MCF 10A (cell line): ENCODE measurements at regions not wholly inside any gene's neighbourhood (a gene's known extent, or its start where the extent isn't known, plus 50 kb on each side); places are given as distances from the start of the nearest gene placed in this dataset.
A peak's percentile ranks its signal among the peaks of the same experiment; 100 is the strongest.
"Not testable (repeated sequence)": the region's sequence is repeated elsewhere in the genome, so short reads cannot be mapped to it uniquely, and the experiment has no call there.

Experiments
- BruUV-seq: library from RNA; stranded (reverse); fragments of 400-500 nt; replicated peaks from 2 replicates; lab custom pipeline; 2021; lab: Mats Ljungman, UMichigan
- CTCF ChIA-PET: fragments of 300-600 bp; sonication (Branson Sonifier 250); formaldehyde crosslinking; extraction: SDS; loops from one replicate; lab custom pipeline; 2021; ENCODE audit warnings: antibody characterized with exemption, inconsistent platforms; lab: Yijun Ruan, JAX
- POLR2A ChIA-PET: fragments of 300-600, 350-650 bp; sonication (Branson Sonifier 250); formaldehyde crosslinking; extraction: SDS; loops from one replicate; lab custom pipeline; 2020; ENCODE audit warnings: antibody characterized with exemption, inconsistent platforms; lab: Yijun Ruan, JAX
- DNase-seq: peaks from one replicate; pipeline ENCODE4 v3.0.0-alpha.2; 2018; ENCODE audit not compliant: unreplicated experiment
- H3K27ac Mint-ChIP-seq: one replicate; pipeline ENCODE4 v1.8.0; 2022; ENCODE audit warnings: mild to moderate bottlenecking, low read depth, mixed read lengths; ENCODE audit not compliant: unreplicated experiment
- H3K27me3 Mint-ChIP-seq: one replicate; pipeline ENCODE4 v1.8.0; 2022; ENCODE audit warnings: mixed read lengths; ENCODE audit not compliant: insufficient read depth, unreplicated experiment
- H3K36me3 Mint-ChIP-seq: one replicate; pipeline ENCODE4 v1.8.0; 2022; ENCODE audit warnings: mild to moderate bottlenecking, moderate library complexity, mixed read lengths; ENCODE audit not compliant: insufficient read depth, unreplicated experiment
- H3K4me1 Mint-ChIP-seq: one replicate; pipeline ENCODE4 v1.8.0; 2022; ENCODE audit warnings: mixed read lengths; ENCODE audit not compliant: insufficient read depth, unreplicated experiment
- H3K4me3 Mint-ChIP-seq: one replicate; pipeline ENCODE4 v1.8.0; 2022; ENCODE audit warnings: mild to moderate bottlenecking, moderate library complexity, mixed read lengths; ENCODE audit not compliant: unreplicated experiment
- H3K9me3 Mint-ChIP-seq: one replicate; pipeline ENCODE4 v1.8.0; 2022; ENCODE audit warnings: mixed read lengths; ENCODE audit not compliant: unreplicated experiment
- intact Hi-C: fragments of 100-400 bp; cut with micrococcal nuclease; formaldehyde crosslinking; loops from 2 replicates; pipeline ENCODE4 v1.14.1; 2022
- TF ChIP-seq, protein P1 (sequence below): fragments of 200-600 bp; IDR thresholded peaks from one replicate; pipeline ENCODE4 v1.8.0; 2022; ENCODE audit warnings: antibody characterized with exemption, mild to moderate bottlenecking; ENCODE audit not compliant: unreplicated experiment

DNA sequence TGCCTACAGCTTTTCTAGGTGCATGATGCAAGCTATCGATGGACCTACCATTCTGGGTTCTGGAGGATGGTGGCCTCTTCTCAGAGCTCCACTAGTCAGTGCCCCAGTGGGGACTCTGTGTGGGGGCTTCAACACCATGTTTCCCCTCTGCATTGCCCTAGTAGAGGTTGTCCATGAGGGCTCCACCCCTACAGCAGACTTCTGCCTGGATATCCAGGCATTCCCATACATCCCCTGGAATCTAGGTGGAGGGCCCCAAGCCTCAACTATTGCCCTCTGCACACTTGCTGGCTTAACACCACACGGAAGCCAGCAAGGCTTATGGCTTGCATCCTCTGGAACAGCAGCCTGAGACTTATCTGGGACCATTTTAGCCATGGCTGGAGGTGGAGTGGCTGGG, 1299.9 kb upstream of the MIR17HG start:
- ChIA-PET POLR2A (no interaction called here), CTCF (no interaction called here)
- Mint-ChIP-seq H3K27me3 (no peaks in the 10 kb centered on the region), H3K9me3 (peaks cover 5% of the 10 kb centered on the region), H3K4me3 (no peak overlapping the region), H3K4me1 (no peaks in the 10 kb centered on the region), H3K36me3 (no peaks in the 10 kb centered on the region), H3K27ac (no peak overlapping the region)
- TF ChIP-seq, protein P1, sequence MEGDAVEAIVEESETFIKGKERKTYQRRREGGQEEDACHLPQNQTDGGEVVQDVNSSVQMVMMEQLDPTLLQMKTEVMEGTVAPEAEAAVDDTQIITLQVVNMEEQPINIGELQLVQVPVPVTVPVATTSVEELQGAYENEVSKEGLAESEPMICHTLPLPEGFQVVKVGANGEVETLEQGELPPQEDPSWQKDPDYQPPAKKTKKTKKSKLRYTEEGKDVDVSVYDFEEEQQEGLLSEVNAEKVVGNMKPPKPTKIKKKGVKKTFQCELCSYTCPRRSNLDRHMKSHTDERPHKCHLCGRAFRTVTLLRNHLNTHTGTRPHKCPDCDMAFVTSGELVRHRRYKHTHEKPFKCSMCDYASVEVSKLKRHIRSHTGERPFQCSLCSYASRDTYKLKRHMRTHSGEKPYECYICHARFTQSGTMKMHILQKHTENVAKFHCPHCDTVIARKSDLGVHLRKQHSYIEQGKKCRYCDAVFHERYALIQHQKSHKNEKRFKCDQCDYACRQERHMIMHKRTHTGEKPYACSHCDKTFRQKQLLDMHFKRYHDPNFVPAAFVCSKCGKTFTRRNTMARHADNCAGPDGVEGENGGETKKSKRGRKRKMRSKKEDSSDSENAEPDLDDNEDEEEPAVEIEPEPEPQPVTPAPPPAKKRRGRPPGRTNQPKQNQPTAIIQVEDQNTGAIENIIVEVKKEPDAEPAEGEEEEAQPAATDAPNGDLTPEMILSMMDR = no peak
- DNase-seq = no peak
- no TSS peak for BruUV-seq
- intact Hi-C loops = no loop called here

DNA sequence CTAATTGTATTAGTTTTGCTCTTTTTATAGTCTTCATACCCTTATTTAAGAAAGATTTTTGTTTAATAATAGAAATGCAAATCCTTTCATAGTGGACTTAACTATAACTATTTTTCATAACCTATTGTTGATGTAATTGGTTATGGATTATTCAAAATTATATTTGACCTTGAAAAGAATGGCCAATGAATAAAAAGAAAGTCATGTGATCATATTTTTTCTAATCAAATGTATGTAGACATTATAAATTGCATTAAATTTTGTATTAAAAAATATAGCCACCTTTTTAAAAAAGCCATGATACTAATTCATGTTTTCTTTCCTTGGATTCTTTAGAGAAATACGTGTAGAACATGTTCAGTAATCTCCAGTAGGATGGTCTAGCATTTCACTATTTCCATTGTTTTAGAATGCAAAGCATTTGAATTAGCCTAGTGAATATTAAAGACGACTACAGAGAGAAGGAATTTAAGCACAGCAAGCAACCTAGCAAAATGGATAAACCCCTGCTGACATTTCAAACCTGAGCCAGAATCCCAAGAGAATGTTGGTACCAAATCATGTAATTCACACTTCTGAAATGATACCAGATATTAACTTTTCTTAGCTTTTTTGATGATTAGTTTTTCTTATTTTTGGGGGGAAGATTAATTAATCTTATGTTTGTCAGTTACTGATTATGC, 1297.4 kb upstream of the MIR17HG start:
- peaks cover 2% of the 10 kb centered on the region for H3K4me1 Mint-ChIP-seq
- CTCF ChIA-PET = no interaction called here
- no TSS peak for BruUV-seq
- intact Hi-C loops = no loop called here
- H3K36me3 Mint-ChIP-seq = no peaks in the 10 kb centered on the region
- TF ChIP-seq, protein P1 = no peak
- POLR2A ChIA-PET = no interaction called here
- no peak overlapping the region for H3K4me3 Mint-ChIP-seq
- no peak for DNase-seq
- H3K27me3 Mint-ChIP-seq = no peaks in the 10 kb centered on the region
- no peak overlapping the region for H3K27ac Mint-ChIP-seq
- no peaks in the 10 kb centered on the region for H3K9me3 Mint-ChIP-seq

DNA sequence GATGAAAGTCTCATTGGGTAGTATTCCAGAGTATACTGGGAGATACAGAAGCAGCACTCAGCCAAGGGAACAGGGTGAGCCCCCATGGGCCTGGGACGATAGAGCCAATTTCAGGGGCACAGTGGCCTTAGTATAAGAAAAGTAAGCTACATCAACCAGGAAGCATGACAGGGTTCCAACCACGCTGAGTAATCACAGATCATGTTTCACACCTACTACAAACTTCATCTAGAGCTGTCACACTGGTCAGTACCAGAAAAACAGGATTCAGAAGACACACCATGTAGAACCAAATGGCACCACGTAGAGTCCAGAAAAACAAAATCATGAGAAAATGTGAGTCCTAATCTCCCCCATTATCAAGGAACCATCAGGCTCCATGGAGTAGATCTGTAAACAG, 1292.4 kb upstream of the MIR17HG start:
- peaks cover 5% of the 10 kb centered on the region for H3K4me1 Mint-ChIP-seq
- H3K4me3 Mint-ChIP-seq = no peak overlapping the region
- no peak overlapping the region for H3K27ac Mint-ChIP-seq
- ChIA-PET POLR2A (interaction anchor here (0.7 kb wide), 1 partner anchor 409 kb away, joined by 3 read pairs; no protein-coding TSS in a partner anchor), CTCF (no interaction called here)
- H3K36me3 Mint-ChIP-seq = no peaks in the 10 kb centered on the region
- intact Hi-C loops = no loop called here
- H3K27me3 Mint-ChIP-seq = no peaks in the 10 kb centered on the region
- no peaks in the 10 kb centered on the region for H3K9me3 Mint-ChIP-seq
- DNase-seq = peak; percentile 38
- BruUV-seq = no TSS peak
- TF ChIP-seq, protein P1 = no peak

DNA sequence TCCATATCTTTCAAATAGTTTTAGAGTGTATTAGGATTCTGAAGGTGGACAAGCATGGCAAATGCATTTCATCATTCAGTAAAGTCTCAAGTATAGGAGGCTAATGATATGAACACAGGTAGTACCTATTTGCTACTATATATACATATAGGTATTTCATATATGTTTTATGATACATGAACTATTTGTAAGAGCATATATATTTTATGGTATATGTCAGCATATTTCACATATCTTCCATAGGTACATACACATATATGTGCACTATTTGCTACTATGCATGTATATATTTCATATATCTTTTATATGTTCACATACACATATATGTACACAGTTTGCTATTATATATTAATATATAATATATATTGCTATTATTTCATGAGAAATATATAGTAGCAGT, 1291.7 kb upstream of the MIR17HG start:
- no peak overlapping the region for H3K27ac Mint-ChIP-seq
- ChIA-PET POLR2A (no interaction called here), CTCF (no interaction called here)
- H3K36me3 Mint-ChIP-seq = no peaks in the 10 kb centered on the region
- TF ChIP-seq, protein P1 = no peak
- DNase-seq = no peak
- intact Hi-C loops = no loop called here
- H3K9me3 Mint-ChIP-seq = no peaks in the 10 kb centered on the region
- peaks cover 5% of the 10 kb centered on the region for H3K4me1 Mint-ChIP-seq
- no peak overlapping the region for H3K4me3 Mint-ChIP-seq
- no TSS peak for BruUV-seq
- no peaks in the 10 kb centered on the region for H3K27me3 Mint-ChIP-seq

DNA sequence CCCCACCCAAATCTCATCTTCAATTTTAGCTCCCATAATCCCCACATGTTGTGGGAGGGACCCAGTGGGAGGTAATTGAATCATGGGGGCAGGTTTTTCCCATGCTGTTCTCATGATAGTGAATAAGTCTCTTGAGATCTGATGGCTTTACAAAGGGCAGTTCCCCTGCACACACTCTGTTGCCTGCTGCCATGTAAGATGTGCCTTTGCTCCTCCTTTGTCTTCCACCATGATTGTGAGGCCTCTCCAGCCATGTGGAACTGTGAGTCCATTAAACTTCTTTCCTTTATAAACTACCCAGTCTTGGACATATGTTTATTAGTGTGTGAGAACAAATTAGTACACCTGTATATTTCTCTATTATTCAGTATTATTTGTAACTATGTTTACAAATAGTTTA, 1283.3 kb upstream of the MIR17HG start:
- CTCF ChIA-PET = interaction anchor here (0.6 kb wide), 1 partner anchor 898 kb away, joined by 4 read pairs; no protein-coding TSS in a partner anchor
- H3K27me3 Mint-ChIP-seq, H3K27ac Mint-ChIP-seq, POLR2A ChIA-PET, H3K9me3 Mint-ChIP-seq, H3K4me1 Mint-ChIP-seq, BruUV-seq, intact Hi-C loops, H3K4me3 Mint-ChIP-seq, H3K36me3 Mint-ChIP-seq, DNase-seq: not testable (repeated sequence)
